ENCODE measurements at regions not wholly inside any gene's neighbourhood (a gene's known extent, or its start where the extent isn't known, plus 50 kb on each side); places are given as distances from the start of the nearest gene placed in this dataset.

DNA sequence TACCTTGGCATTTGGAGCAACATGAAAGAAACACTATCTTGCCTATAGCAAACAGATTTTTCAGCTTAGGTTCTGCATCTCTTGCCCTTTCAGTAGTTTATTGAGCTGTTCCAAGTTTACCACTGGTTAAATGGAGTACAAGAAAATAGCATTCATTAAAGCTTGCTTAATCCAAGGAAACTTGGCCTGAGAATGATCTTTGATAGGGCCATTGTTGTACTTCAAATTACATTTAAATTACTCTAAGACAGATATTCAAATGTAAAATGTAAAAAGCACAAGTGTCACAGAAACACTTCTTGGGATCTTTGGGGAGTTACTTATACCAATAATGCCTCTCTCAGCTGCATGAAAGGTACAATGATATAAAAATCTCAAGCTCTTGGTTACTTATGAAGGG, 609.0 kb upstream of the HTR2C start:
- no peak overlapping the region for H4K8ac ChIP-seq (ENCODE audit: low read length)
- no peak overlapping the region for H3K14ac ChIP-seq (ENCODE audit: low read length in 2 of 2)
- no peak overlapping the region for H3K4ac ChIP-seq (ENCODE audit: low read depth in 1 of 2, low read length in 2 of 2)
- H2AFZ ChIP-seq (ENCODE audit: low read depth, low read length) = no peak overlapping the region
- H2AK5ac ChIP-seq (ENCODE audit: low read length, severe bottlenecking) = no peak overlapping the region
- no peak overlapping the region for H3K4me3 ChIP-seq (ENCODE audit: insufficient read depth in 1 of 2, low read depth in 1 of 2, low read length in 2 of 2)
- H3K23ac ChIP-seq (ENCODE audit: low read length in 2 of 2) = no peak overlapping the region
- no peaks in the 10 kb centered on the region for H3K36me3 ChIP-seq (ENCODE audit: control insufficient read depth in 1 of 2, insufficient read depth in 2 of 2, low read depth in 1 of 2, low read length in 2 of 2)
- H3K27me3 ChIP-seq (ENCODE audit: control insufficient read depth in 1 of 2, insufficient read depth in 1 of 2, low read length in 2 of 2) = no peaks in the 10 kb centered on the region
- H3K27ac ChIP-seq (ENCODE audit: low read length, poor library complexity, severe bottlenecking) = no peak overlapping the region
- no peak overlapping the region for H3K4me2 ChIP-seq (ENCODE audit: low read length, poor library complexity, severe bottlenecking)
- no peaks in the 10 kb centered on the region for H3K9me3 ChIP-seq (ENCODE audit: control insufficient read depth, low read length)
- H3K79me1 ChIP-seq (replicated peaks; ENCODE audit: low read length, poor library complexity, severe bottlenecking) = no peaks in the 10 kb centered on the region
- H2BK12ac ChIP-seq (ENCODE audit: low read length in 2 of 2) = no peak overlapping the region
- H4K91ac ChIP-seq (ENCODE audit: low read length) = no peak overlapping the region
- DNase-seq = no peak
- H2BK120ac ChIP-seq (ENCODE audit: low read depth, low read length) = no peak overlapping the region
- no peak overlapping the region for H2BK15ac ChIP-seq (ENCODE audit: low read depth, poor library complexity, severe bottlenecking)
- no peak overlapping the region for H3K18ac ChIP-seq (ENCODE audit: low read depth in 1 of 2, low read length in 2 of 2)
- H3K4me1 ChIP-seq (ENCODE audit: control insufficient read depth, insufficient read depth, low read depth, low read length) = no peaks in the 10 kb centered on the region
- H2BK5ac ChIP-seq (ENCODE audit: low read depth, low read length, poor library complexity, severe bottlenecking) = no peak overlapping the region
- no peak overlapping the region for H3K9ac ChIP-seq (ENCODE audit: low read length)

DNA sequence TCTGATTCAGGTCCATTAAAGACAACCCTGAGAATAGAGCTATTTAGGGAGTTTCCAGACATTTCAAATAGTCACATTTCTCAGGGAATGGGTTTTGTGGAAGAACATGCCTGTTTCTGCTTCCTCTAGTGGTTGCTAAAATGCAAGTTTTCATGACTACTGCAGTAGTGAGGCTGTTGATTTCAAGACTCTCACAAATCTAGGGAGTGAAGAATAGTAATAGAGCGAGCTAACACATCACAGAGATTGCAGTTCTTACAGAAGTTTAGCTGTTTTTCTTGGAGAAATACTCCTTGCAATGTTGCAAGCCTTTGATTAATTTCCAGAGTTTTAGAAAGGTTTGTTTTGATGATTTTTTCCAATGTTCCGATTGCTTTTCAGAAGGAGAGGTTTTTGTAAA, 610.2 kb upstream of the HTR2C start:
- no peak overlapping the region for H2BK15ac ChIP-seq (ENCODE audit: low read depth, poor library complexity, severe bottlenecking)
- no peaks in the 10 kb centered on the region for H3K36me3 ChIP-seq (ENCODE audit: control insufficient read depth in 1 of 2, insufficient read depth in 2 of 2, low read depth in 1 of 2, low read length in 2 of 2)
- H3K27me3 ChIP-seq (ENCODE audit: control insufficient read depth in 1 of 2, insufficient read depth in 1 of 2, low read length in 2 of 2) = no peaks in the 10 kb centered on the region
- DNase-seq = no peak
- H3K4me1 ChIP-seq (ENCODE audit: control insufficient read depth, insufficient read depth, low read depth, low read length) = no peaks in the 10 kb centered on the region
- no peak overlapping the region for H3K4me3 ChIP-seq (ENCODE audit: insufficient read depth in 1 of 2, low read depth in 1 of 2, low read length in 2 of 2)
- H3K23ac ChIP-seq (ENCODE audit: low read length in 2 of 2) = no peak overlapping the region
- no peak overlapping the region for H2BK12ac ChIP-seq (ENCODE audit: low read length in 2 of 2)
- H2BK5ac ChIP-seq (ENCODE audit: low read depth, low read length, poor library complexity, severe bottlenecking) = no peak overlapping the region
- no peak overlapping the region for H3K4me2 ChIP-seq (ENCODE audit: low read length, poor library complexity, severe bottlenecking)
- no peak overlapping the region for H3K9ac ChIP-seq (ENCODE audit: low read length)
- 68% methylated on average over 1 of the region's 2 CpGs for WGBS
- no peaks in the 10 kb centered on the region for H3K9me3 ChIP-seq (ENCODE audit: control insufficient read depth, low read length)
- H3K18ac ChIP-seq (ENCODE audit: low read depth in 1 of 2, low read length in 2 of 2) = no peak overlapping the region
- no peak overlapping the region for H3K14ac ChIP-seq (ENCODE audit: low read length in 2 of 2)
- no peak overlapping the region for H3K27ac ChIP-seq (ENCODE audit: low read length, poor library complexity, severe bottlenecking)
- no peak overlapping the region for H4K91ac ChIP-seq (ENCODE audit: low read length)
- H3K4ac ChIP-seq (ENCODE audit: low read depth in 1 of 2, low read length in 2 of 2) = no peak overlapping the region
- H3K79me1 ChIP-seq (replicated peaks; ENCODE audit: low read length, poor library complexity, severe bottlenecking) = no peaks in the 10 kb centered on the region
- no peak overlapping the region for H2AFZ ChIP-seq (ENCODE audit: low read depth, low read length)
- no peak overlapping the region for H4K8ac ChIP-seq (ENCODE audit: low read length)
- H2BK120ac ChIP-seq (ENCODE audit: low read depth, low read length) = no peak overlapping the region
- no peak overlapping the region for H2AK5ac ChIP-seq (ENCODE audit: low read length, severe bottlenecking)

DNA sequence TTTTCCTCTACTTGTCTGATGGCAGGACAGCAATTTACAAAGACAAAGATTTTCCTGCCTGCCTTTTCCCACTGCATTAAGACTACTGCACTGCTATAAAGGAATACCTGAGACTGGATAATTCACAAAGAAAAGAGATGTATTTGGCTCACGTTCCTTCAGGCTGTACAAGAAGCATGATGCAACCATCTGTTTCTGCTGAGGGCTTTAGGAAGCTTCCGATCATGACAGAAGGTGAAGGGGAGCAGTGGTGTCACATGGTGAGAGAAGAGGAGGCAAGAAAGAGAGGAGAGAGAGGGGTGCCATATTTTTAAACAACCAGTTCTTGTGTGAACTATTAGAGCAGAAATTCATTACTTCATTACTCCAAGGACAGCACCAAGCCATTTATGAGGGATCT, 617.1 kb upstream of the HTR2C start:
- no peak overlapping the region for H3K23ac ChIP-seq (ENCODE audit: low read length in 2 of 2)
- H2AK5ac ChIP-seq (ENCODE audit: low read length, severe bottlenecking) = no peak overlapping the region
- H3K4me2 ChIP-seq (ENCODE audit: low read length, poor library complexity, severe bottlenecking) = no peak overlapping the region
- no peak for DNase-seq
- H2BK5ac ChIP-seq (ENCODE audit: low read depth, low read length, poor library complexity, severe bottlenecking) = no peak overlapping the region
- H4K8ac ChIP-seq (ENCODE audit: low read length) = no peak overlapping the region
- H2BK15ac ChIP-seq (ENCODE audit: low read depth, poor library complexity, severe bottlenecking) = no peak overlapping the region
- no peak overlapping the region for H2AFZ ChIP-seq (ENCODE audit: low read depth, low read length)
- H3K4me1 ChIP-seq (ENCODE audit: control insufficient read depth, insufficient read depth, low read depth, low read length) = no peaks in the 10 kb centered on the region
- WGBS = 80% methylated on average over 2 of the region's 2 CpGs
- H3K9ac ChIP-seq (ENCODE audit: low read length) = no peak overlapping the region
- no peak overlapping the region for H3K18ac ChIP-seq (ENCODE audit: low read depth in 1 of 2, low read length in 2 of 2)
- no peaks in the 10 kb centered on the region for H3K9me3 ChIP-seq (ENCODE audit: control insufficient read depth, low read length)
- no peak overlapping the region for H3K4me3 ChIP-seq (ENCODE audit: insufficient read depth in 1 of 2, low read depth in 1 of 2, low read length in 2 of 2)
- no peak overlapping the region for H3K27ac ChIP-seq (ENCODE audit: low read length, poor library complexity, severe bottlenecking)
- no peak overlapping the region for H2BK120ac ChIP-seq (ENCODE audit: low read depth, low read length)
- no peak overlapping the region for H2BK12ac ChIP-seq (ENCODE audit: low read length in 2 of 2)
- H3K4ac ChIP-seq (ENCODE audit: low read depth in 1 of 2, low read length in 2 of 2) = no peak overlapping the region
- peaks cover 0 to 6% of the 10 kb centered on the region in 2 experiments for H3K27me3 ChIP-seq (ENCODE audit: control insufficient read depth in 1 of 2, insufficient read depth in 1 of 2, low read length in 2 of 2)
- no peak overlapping the region for H3K14ac ChIP-seq (ENCODE audit: low read length in 2 of 2)
- no peaks in the 10 kb centered on the region for H3K36me3 ChIP-seq (ENCODE audit: control insufficient read depth in 1 of 2, insufficient read depth in 2 of 2, low read depth in 1 of 2, low read length in 2 of 2)
- no peaks in the 10 kb centered on the region for H3K79me1 ChIP-seq (replicated peaks; ENCODE audit: low read length, poor library complexity, severe bottlenecking)
- H4K91ac ChIP-seq (ENCODE audit: low read length) = no peak overlapping the region

DNA sequence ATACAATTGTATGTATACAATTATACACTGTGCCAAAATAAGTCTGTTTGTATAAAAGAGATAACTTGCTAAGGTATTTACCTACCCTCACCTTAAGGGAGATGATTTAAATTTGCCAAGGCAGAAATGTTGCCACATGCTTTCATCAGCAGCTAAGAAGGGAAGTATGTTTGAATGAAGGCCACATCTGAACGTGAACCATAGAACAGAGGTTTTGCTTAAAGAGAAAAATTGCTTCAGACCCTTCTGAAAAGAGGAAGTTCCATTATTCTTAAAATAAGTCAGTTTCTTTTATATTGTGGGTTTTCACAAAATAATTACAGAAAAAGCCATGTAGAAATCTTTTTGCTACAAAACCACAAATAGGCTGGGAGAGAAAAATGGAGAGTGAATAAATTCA, 621.5 kb upstream of the HTR2C start:
- no peak overlapping the region for H3K4ac ChIP-seq (ENCODE audit: low read depth in 1 of 2, low read length in 2 of 2)
- no peaks in the 10 kb centered on the region for H3K79me1 ChIP-seq (replicated peaks; ENCODE audit: low read length, poor library complexity, severe bottlenecking)
- H2AFZ ChIP-seq (ENCODE audit: low read depth, low read length) = no peak overlapping the region
- no peak overlapping the region for H3K4me2 ChIP-seq (ENCODE audit: low read length, poor library complexity, severe bottlenecking)
- no peaks in the 10 kb centered on the region for H3K4me1 ChIP-seq (ENCODE audit: control insufficient read depth, insufficient read depth, low read depth, low read length)
- no CpG with 5 or more reads among the region's 1 CpG for WGBS
- no peak overlapping the region for H3K27ac ChIP-seq (ENCODE audit: low read length, poor library complexity, severe bottlenecking)
- no peak overlapping the region for H4K8ac ChIP-seq (ENCODE audit: low read length)
- no peak overlapping the region for H2BK12ac ChIP-seq (ENCODE audit: low read length in 2 of 2)
- no peak for DNase-seq
- H3K4me3 ChIP-seq (ENCODE audit: insufficient read depth in 1 of 2, low read depth in 1 of 2, low read length in 2 of 2) = no peak overlapping the region
- no peak overlapping the region for H2AK5ac ChIP-seq (ENCODE audit: low read length, severe bottlenecking)
- no peak overlapping the region for H2BK15ac ChIP-seq (ENCODE audit: low read depth, poor library complexity, severe bottlenecking)
- no peak overlapping the region for H2BK120ac ChIP-seq (ENCODE audit: low read depth, low read length)
- no peak overlapping the region for H3K18ac ChIP-seq (ENCODE audit: low read depth in 1 of 2, low read length in 2 of 2)
- no peak overlapping the region for H2BK5ac ChIP-seq (ENCODE audit: low read depth, low read length, poor library complexity, severe bottlenecking)
- H3K23ac ChIP-seq (ENCODE audit: low read length in 2 of 2) = no peak overlapping the region
- no peak overlapping the region for H3K14ac ChIP-seq (ENCODE audit: low read length in 2 of 2)
- H3K9me3 ChIP-seq (ENCODE audit: control insufficient read depth, low read length) = peaks cover 4% of the 10 kb centered on the region
- peaks cover 0 to 9% of the 10 kb centered on the region in 2 experiments for H3K27me3 ChIP-seq (ENCODE audit: control insufficient read depth in 1 of 2, insufficient read depth in 1 of 2, low read length in 2 of 2)
- no peak overlapping the region for H4K91ac ChIP-seq (ENCODE audit: low read length)
- no peak overlapping the region for H3K9ac ChIP-seq (ENCODE audit: low read length)
- no peaks in the 10 kb centered on the region for H3K36me3 ChIP-seq (ENCODE audit: control insufficient read depth in 1 of 2, insufficient read depth in 2 of 2, low read depth in 1 of 2, low read length in 2 of 2)
